ENCODE measurements at regions not wholly inside any gene's neighbourhood (a gene's known extent, or its start where the extent isn't known, plus 50 kb on each side); places are given as distances from the start of the nearest gene placed in this dataset.
"Not testable (repeated sequence)": the region's sequence is repeated elsewhere in the genome, so short reads cannot be mapped to it uniquely, and the experiment has no call there.

- Histone ChIP-seq H2BK12ac (ENCODE audit: low read length in 2 of 2) (no peak overlapping the region), H3K79me1 (replicated peaks; ENCODE audit: low read length, poor library complexity, severe bottlenecking) (no peaks in the 10 kb centered on the region), H2BK15ac (ENCODE audit: low read depth, poor library complexity, severe bottlenecking) (no peak overlapping the region), H4K8ac (ENCODE audit: low read length) (no peak overlapping the region), H3K36me3 (ENCODE audit: control insufficient read depth in 1 of 2, insufficient read depth in 2 of 2, low read depth in 1 of 2, low read length in 2 of 2) (no peaks in the 10 kb centered on the region), H3K9me3 (ENCODE audit: control insufficient read depth, low read length) (no peaks in the 10 kb centered on the region), H2AK5ac (ENCODE audit: low read length, severe bottlenecking) (no peak overlapping the region), H3K14ac (ENCODE audit: low read length in 2 of 2) (no peak overlapping the region), H2BK120ac (ENCODE audit: low read depth, low read length) (no peak overlapping the region), H3K9ac (ENCODE audit: low read length) (no peak overlapping the region), H2AFZ (ENCODE audit: low read depth, low read length) (no peak overlapping the region), H3K18ac (ENCODE audit: low read depth in 1 of 2, low read length in 2 of 2) (no peak overlapping the region), H4K91ac (ENCODE audit: low read length) (no peak overlapping the region), H3K4me3 (ENCODE audit: insufficient read depth in 1 of 2, low read depth in 1 of 2, low read length in 2 of 2) (no peak overlapping the region), H3K4me1 (ENCODE audit: control insufficient read depth, insufficient read depth, low read depth, low read length) (no peaks in the 10 kb centered on the region), H3K23ac (ENCODE audit: low read length in 2 of 2) (no peak overlapping the region), H3K27ac (ENCODE audit: low read length, poor library complexity, severe bottlenecking) (no peak overlapping the region), H3K4ac (ENCODE audit: low read depth in 1 of 2, low read length in 2 of 2) (no peak overlapping the region), H2BK5ac (ENCODE audit: low read depth, low read length, poor library complexity, severe bottlenecking) (no peak overlapping the region), H3K27me3 (ENCODE audit: control insufficient read depth in 1 of 2, insufficient read depth in 1 of 2, low read length in 2 of 2) (no peaks in the 10 kb centered on the region), H3K4me2 (ENCODE audit: low read length, poor library complexity, severe bottlenecking) (no peak overlapping the region)
- DNase-seq: no peak
- WGBS: no CpG with 5 or more reads among the region's 1 CpG
These were observed 73.2 kb upstream of the CITED2 start for GRCh38 chr6:139447656-139447975.

GRCh38 chr6:139446768-139447655, 72.6 kb upstream of the CITED2 start:
- H2AFZ ChIP-seq (ENCODE audit: low read depth, low read length): no peak overlapping the region
- H3K27ac ChIP-seq (ENCODE audit: low read length, poor library complexity, severe bottlenecking): no peak overlapping the region
- H2BK120ac ChIP-seq (ENCODE audit: low read depth, low read length): no peak overlapping the region
- no peak overlapping the region for H2BK15ac ChIP-seq (ENCODE audit: low read depth, poor library complexity, severe bottlenecking)
- H3K14ac ChIP-seq (ENCODE audit: low read length in 2 of 2): no peak overlapping the region
- H3K4me2 ChIP-seq (ENCODE audit: low read length, poor library complexity, severe bottlenecking): no peak overlapping the region
- H2BK12ac ChIP-seq (ENCODE audit: low read length in 2 of 2): no peak overlapping the region
- no peak overlapping the region for H2BK5ac ChIP-seq (ENCODE audit: low read depth, low read length, poor library complexity, severe bottlenecking)
- no peak overlapping the region for H4K8ac ChIP-seq (ENCODE audit: low read length)
- H3K36me3 ChIP-seq (ENCODE audit: control insufficient read depth in 1 of 2, insufficient read depth in 2 of 2, low read depth in 1 of 2, low read length in 2 of 2): no peaks in the 10 kb centered on the region
- H2AK5ac ChIP-seq (ENCODE audit: low read length, severe bottlenecking): no peak overlapping the region
- whole genome bisulfite sequencing: 85% methylated on average over 4 of the region's 6 CpGs
- no peak overlapping the region for H3K18ac ChIP-seq (ENCODE audit: low read depth in 1 of 2, low read length in 2 of 2)
- H3K4me3 ChIP-seq (ENCODE audit: insufficient read depth in 1 of 2, low read depth in 1 of 2, low read length in 2 of 2): no peak overlapping the region
- H3K4me1 ChIP-seq (ENCODE audit: control insufficient read depth, insufficient read depth, low read depth, low read length): no peaks in the 10 kb centered on the region
- no peaks in the 10 kb centered on the region for H3K27me3 ChIP-seq (ENCODE audit: control insufficient read depth in 1 of 2, insufficient read depth in 1 of 2, low read length in 2 of 2)
- no peak overlapping the region for H3K23ac ChIP-seq (ENCODE audit: low read length in 2 of 2)
- DNase-seq: no peak
- no peak overlapping the region for H4K91ac ChIP-seq (ENCODE audit: low read length)
- no peaks in the 10 kb centered on the region for H3K79me1 ChIP-seq (replicated peaks; ENCODE audit: low read length, poor library complexity, severe bottlenecking)
- no peak overlapping the region for H3K9ac ChIP-seq (ENCODE audit: low read length)
- H3K9me3 ChIP-seq (ENCODE audit: control insufficient read depth, low read length): no peaks in the 10 kb centered on the region
- H3K4ac ChIP-seq (ENCODE audit: low read depth in 1 of 2, low read length in 2 of 2): no peak overlapping the region

GRCh38 chr6:139446138-139446715, 71.8 kb upstream of the CITED2 start:
- Histone ChIP-seq H3K27me3 (ENCODE audit: control insufficient read depth in 1 of 2, insufficient read depth in 1 of 2, low read length in 2 of 2) (no peaks in the 10 kb centered on the region), H3K18ac (ENCODE audit: low read depth in 1 of 2, low read length in 2 of 2) (no peak overlapping the region), H3K4me2 (ENCODE audit: low read length, poor library complexity, severe bottlenecking) (no peak overlapping the region), H2AFZ (ENCODE audit: low read depth, low read length) (no peak overlapping the region), H3K36me3 (ENCODE audit: control insufficient read depth in 1 of 2, insufficient read depth in 2 of 2, low read depth in 1 of 2, low read length in 2 of 2) (no peaks in the 10 kb centered on the region), H3K4ac (ENCODE audit: low read depth in 1 of 2, low read length in 2 of 2) (no peak overlapping the region), H3K14ac (ENCODE audit: low read length in 2 of 2) (no peak overlapping the region), H3K9me3 (ENCODE audit: control insufficient read depth, low read length) (no peaks in the 10 kb centered on the region), H4K91ac (ENCODE audit: low read length) (no peak overlapping the region), H3K4me3 (ENCODE audit: insufficient read depth in 1 of 2, low read depth in 1 of 2, low read length in 2 of 2) (no peak overlapping the region), H2BK5ac (ENCODE audit: low read depth, low read length, poor library complexity, severe bottlenecking) (no peak overlapping the region), H2BK120ac (ENCODE audit: low read depth, low read length) (no peak overlapping the region), H3K79me1 (replicated peaks; ENCODE audit: low read length, poor library complexity, severe bottlenecking) (no peaks in the 10 kb centered on the region), H3K27ac (ENCODE audit: low read length, poor library complexity, severe bottlenecking) (no peak overlapping the region), H3K4me1 (ENCODE audit: control insufficient read depth, insufficient read depth, low read depth, low read length) (no peaks in the 10 kb centered on the region), H4K8ac (ENCODE audit: low read length) (no peak overlapping the region), H2BK12ac (ENCODE audit: low read length in 2 of 2) (peak overlapping the region in 1 of 2 experiments; percentile 15), H2BK15ac (ENCODE audit: low read depth, poor library complexity, severe bottlenecking) (no peak overlapping the region), H3K23ac (ENCODE audit: low read length in 2 of 2) (no peak overlapping the region), H3K9ac (ENCODE audit: low read length) (no peak overlapping the region), H2AK5ac (ENCODE audit: low read length, severe bottlenecking) (no peak overlapping the region)
- DNase-seq: no peak
- WGBS: 94% methylated on average over 5 of the region's 5 CpGs

GRCh38 chr6:139444273-139444787, 69.9 kb upstream of the CITED2 start:
- WGBS: 95% methylated on average over 9 of the region's 11 CpGs
- H3K4me3 ChIP-seq (ENCODE audit: insufficient read depth in 1 of 2, low read depth in 1 of 2, low read length in 2 of 2); H3K23ac ChIP-seq (ENCODE audit: low read length in 2 of 2); H3K9ac ChIP-seq (ENCODE audit: low read length); H2BK12ac ChIP-seq (ENCODE audit: low read length in 2 of 2); H3K27ac ChIP-seq (ENCODE audit: low read length, poor library complexity, severe bottlenecking); H4K91ac ChIP-seq (ENCODE audit: low read length); DNase-seq; H3K27me3 ChIP-seq (ENCODE audit: control insufficient read depth in 1 of 2, insufficient read depth in 1 of 2, low read length in 2 of 2); H3K4ac ChIP-seq (ENCODE audit: low read depth in 1 of 2, low read length in 2 of 2); H3K36me3 ChIP-seq (ENCODE audit: control insufficient read depth in 1 of 2, insufficient read depth in 2 of 2, low read depth in 1 of 2, low read length in 2 of 2); H3K14ac ChIP-seq (ENCODE audit: low read length in 2 of 2); H2BK15ac ChIP-seq (ENCODE audit: low read depth, poor library complexity, severe bottlenecking); H2AFZ ChIP-seq (ENCODE audit: low read depth, low read length); H2BK5ac ChIP-seq (ENCODE audit: low read depth, low read length, poor library complexity, severe bottlenecking); H3K18ac ChIP-seq (ENCODE audit: low read depth in 1 of 2, low read length in 2 of 2); H3K9me3 ChIP-seq (ENCODE audit: control insufficient read depth, low read length); H3K4me1 ChIP-seq (ENCODE audit: control insufficient read depth, insufficient read depth, low read depth, low read length); H2AK5ac ChIP-seq (ENCODE audit: low read length, severe bottlenecking); H3K4me2 ChIP-seq (ENCODE audit: low read length, poor library complexity, severe bottlenecking); H2BK120ac ChIP-seq (ENCODE audit: low read depth, low read length); H3K79me1 ChIP-seq (replicated peaks; ENCODE audit: low read length, poor library complexity, severe bottlenecking); H4K8ac ChIP-seq (ENCODE audit: low read length): not testable (repeated sequence)
